ENCODE measurements at regions not wholly inside any gene's neighbourhood (a gene's known extent, or its start where the extent isn't known, plus 50 kb on each side); places are given as distances from the start of the nearest gene placed in this dataset.

- no peak for DNase-seq (ENCODE audit: low read depth in 2 of 2)
Observed at GRCh38 chr18:1952486-1952885, 618.8 kb downstream of the METTL4 start.

GRCh38 chr18:1954583-1955312 lies 616.6 kb downstream of the METTL4 start:
- no peak for DNase-seq (ENCODE audit: low read depth in 2 of 2)

GRCh38 chr18:1958798-1959197 lies 612.5 kb downstream of the METTL4 start:
- no peak for DNase-seq (ENCODE audit: low read depth in 2 of 2)

- no peak for DNase-seq (ENCODE audit: low read depth in 2 of 2)
Observed at GRCh38 chr18:1965016-1965415, 606.3 kb downstream of the METTL4 start.

- DNase-seq (ENCODE audit: low read depth in 2 of 2) = no peak
Observed at GRCh38 chr18:1965541-1965940, 605.8 kb downstream of the METTL4 start.

- no peak for DNase-seq (ENCODE audit: low read depth in 2 of 2)
Observed at GRCh38 chr18:1968801-1969498, 602.4 kb downstream of the METTL4 start.

GRCh38 chr18:1976484-1976883 lies 594.8 kb downstream of the METTL4 start:
- DNase-seq (ENCODE audit: low read depth in 2 of 2) = no peak

GRCh38 chr18:1982056-1982455 lies 589.2 kb downstream of the METTL4 start:
- no peak for DNase-seq (ENCODE audit: low read depth in 2 of 2)

- no peak for DNase-seq (ENCODE audit: low read depth in 2 of 2)
Observed at GRCh38 chr18:1983746-1984515, 587.4 kb downstream of the METTL4 start.

- no peak for DNase-seq (ENCODE audit: low read depth in 2 of 2)
Observed at GRCh38 chr18:1993866-1994265, 577.4 kb downstream of the METTL4 start.

GRCh38 chr18:1994471-1994870 lies 576.8 kb downstream of the METTL4 start:
- no peak for DNase-seq (ENCODE audit: low read depth in 2 of 2)

- DNase-seq (ENCODE audit: low read depth in 2 of 2) = no peak
Observed at GRCh38 chr18:1995041-1995612, 576.2 kb downstream of the METTL4 start.

- DNase-seq (ENCODE audit: low read depth in 2 of 2) = no peak
Observed at GRCh38 chr18:1998121-1998520, 573.2 kb downstream of the METTL4 start.

GRCh38 chr18:1999387-1999786 lies 571.9 kb downstream of the METTL4 start:
- no peak for DNase-seq (ENCODE audit: low read depth in 2 of 2)

GRCh38 chr18:2002151-2002550 lies 569.2 kb downstream of the METTL4 start:
- no peak for DNase-seq (ENCODE audit: low read depth in 2 of 2)

- DNase-seq (ENCODE audit: low read depth in 2 of 2) = no peak
Observed at GRCh38 chr18:2002604-2003003, 568.7 kb downstream of the METTL4 start.

- no peak for DNase-seq (ENCODE audit: low read depth in 2 of 2)
Observed at GRCh38 chr18:2009942-2010697, 561.2 kb downstream of the METTL4 start.

GRCh38 chr18:2027016-2027415 lies 544.3 kb downstream of the METTL4 start:
- no peak for DNase-seq (ENCODE audit: low read depth in 2 of 2)

- DNase-seq (ENCODE audit: low read depth in 2 of 2) = no peak
Observed at GRCh38 chr18:2027756-2028155, 543.5 kb downstream of the METTL4 start.

- DNase-seq (ENCODE audit: low read depth in 2 of 2) = no peak
Observed at GRCh38 chr18:2028986-2029385, 542.3 kb downstream of the METTL4 start.

- DNase-seq (ENCODE audit: low read depth in 2 of 2) = no peak
Observed at GRCh38 chr18:2030647-2031046, 540.7 kb downstream of the METTL4 start.

GRCh38 chr18:2032036-2032435 lies 539.3 kb downstream of the METTL4 start:
- no peak for DNase-seq (ENCODE audit: low read depth in 2 of 2)

All from stimulated activated CD4-positive, alpha-beta T cell treated with anti-CD3 and anti-CD28 coated beads, Interleukin-12 subunit alpha, Interleukin-12 subunit beta, amount 100 ng/mL, for 24 hours (primary cell).